Activated T-cell treated with anti-CD3 and anti-CD28 coated beads for 48 hours (primary cell): ENCODE measurements at regions not wholly inside any gene's neighbourhood (a gene's known extent, or its start where the extent isn't known, plus 50 kb on each side); places are given as distances from the start of the nearest gene placed in this dataset.
A peak's percentile ranks its signal among the peaks of the same experiment; 100 is the strongest.

ENCODE experiments used
- DNase-seq: peaks from one replicate; pipeline ENCODE4 v3.0.0-alpha.2; 2020; ENCODE audit warnings: low read depth

DNA sequence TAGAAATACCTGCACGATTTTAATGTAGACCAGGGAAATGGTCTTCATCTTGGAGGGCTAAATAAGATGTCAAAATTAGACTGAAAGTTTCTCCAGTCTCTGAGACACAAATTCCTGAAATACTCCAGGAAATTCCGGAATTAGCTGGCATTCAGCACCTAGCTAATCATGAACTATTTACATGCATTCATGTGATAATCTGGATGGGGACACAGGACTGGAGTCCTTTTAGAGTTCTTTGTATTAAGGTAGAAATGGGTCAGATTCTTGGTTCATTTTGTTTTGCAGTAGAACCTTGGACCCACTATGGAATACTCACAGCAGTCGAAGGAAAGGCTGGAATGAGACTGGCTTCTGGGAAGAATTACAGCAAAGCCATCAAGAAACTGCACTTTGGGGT is 65.3 kb upstream of the MDFIC start:
- DNase-seq, result no peak

- DNase-seq, result no peak
These were observed 64.3 kb upstream of the MDFIC start for GRCh38 chr7:114857605-114858004.

GRCh38 chr7:114859477-114859876 is 62.4 kb upstream of the MDFIC start:
- no peak for DNase-seq

DNA sequence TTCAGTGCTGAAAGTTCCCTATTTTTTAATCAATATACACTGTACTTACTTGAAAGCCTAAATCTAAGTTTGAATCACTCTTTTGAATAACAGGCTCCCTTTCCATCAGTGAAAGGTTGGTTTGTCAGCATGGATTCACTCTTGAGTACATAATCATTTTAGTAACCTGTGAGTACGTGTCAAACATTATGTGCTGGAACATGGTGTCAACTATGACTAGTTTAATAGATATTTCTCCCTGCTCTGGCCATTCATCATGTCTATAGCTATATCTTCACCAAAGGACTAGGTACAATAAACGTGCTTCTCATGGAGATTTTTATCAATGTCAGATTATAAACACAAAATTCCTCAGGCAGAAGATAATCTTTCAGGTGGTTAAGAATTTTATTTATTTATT is 61.7 kb upstream of the MDFIC start:
- no peak for DNase-seq

DNA sequence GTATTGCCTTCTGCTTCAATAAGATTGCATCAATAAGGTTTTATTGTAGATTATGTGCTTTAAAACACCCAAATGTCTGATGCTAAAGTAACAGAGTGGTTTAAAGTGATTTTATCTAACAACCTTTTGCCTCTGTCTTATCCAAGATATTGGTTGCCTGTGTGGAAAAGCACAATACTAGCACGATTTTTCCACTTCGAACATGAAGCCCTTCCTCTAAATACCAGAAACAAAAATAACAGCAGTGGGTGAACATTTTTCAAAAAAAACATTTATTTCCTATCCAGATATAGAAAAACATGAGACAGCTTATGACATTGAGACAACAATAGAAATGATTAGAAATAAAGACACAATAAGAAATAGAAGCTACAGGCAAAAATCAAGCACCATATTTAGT is 59.5 kb upstream of the MDFIC start:
- no peak for DNase-seq

- DNase-seq, result no peak
These were observed 57.6 kb upstream of the MDFIC start for GRCh38 chr7:114864278-114864677.

- DNase-seq, result peak; percentile 31
These were observed 56.3 kb upstream of the MDFIC start for GRCh38 chr7:114865564-114865963.
